Upper lobe of right lung (tissue), 1 donor: ENCODE measurements at regions not wholly inside any gene's neighbourhood (a gene's known extent, or its start where the extent isn't known, plus 50 kb on each side); places are given as distances from the start of the nearest gene placed in this dataset.

Experiments
- ATAC-seq: fragments of 200-7000 bp; cut with Tn5 transposase; one replicate; pipeline ENCODE4 v1.9.1; 2020; ENCODE audit warnings: mild to moderate bottlenecking, moderate library complexity
- DNase-seq: peaks from one replicate; pipeline ENCODE4 v3.0.0-alpha.2; 2020
- H3K27ac ChIP-seq: fragments of 200-600 bp; one replicate; pipeline ENCODE4 v1.8.0; 2022
- H3K27me3 ChIP-seq: fragments of 200-600 bp; one replicate; pipeline ENCODE4 v1.8.0; 2022; ENCODE audit warnings: mild to moderate bottlenecking
- H3K36me3 ChIP-seq: fragments of 200-600 bp; one replicate; pipeline ENCODE4 v1.8.0; 2022
- H3K4me1 ChIP-seq: fragments of 200-600 bp; one replicate; pipeline ENCODE4 v1.8.0; 2022
- H3K4me3 ChIP-seq: fragments of 200-600 bp; one replicate; pipeline ENCODE4 v1.8.0; 2022; ENCODE audit warnings: mild to moderate bottlenecking
- H3K9me3 ChIP-seq: fragments of 200-600 bp; one replicate; pipeline ENCODE4 v1.8.0; 2022
- intact Hi-C: fragments of 100-400 bp; cut with DNase I; formaldehyde crosslinking; loops from one replicate; pipeline ENCODE4 v1.11.0; 2022
- TF ChIP-seq, protein P1 (sequence below): fragments of 200-600 bp; IDR thresholded peaks from one replicate; pipeline ENCODE4 v1.8.0; 2022; ENCODE audit warnings: antibody characterized with exemption
- donor health status: DM: no; HTN: yes; CAD: no; lungs with severe emphysema.

DNA sequence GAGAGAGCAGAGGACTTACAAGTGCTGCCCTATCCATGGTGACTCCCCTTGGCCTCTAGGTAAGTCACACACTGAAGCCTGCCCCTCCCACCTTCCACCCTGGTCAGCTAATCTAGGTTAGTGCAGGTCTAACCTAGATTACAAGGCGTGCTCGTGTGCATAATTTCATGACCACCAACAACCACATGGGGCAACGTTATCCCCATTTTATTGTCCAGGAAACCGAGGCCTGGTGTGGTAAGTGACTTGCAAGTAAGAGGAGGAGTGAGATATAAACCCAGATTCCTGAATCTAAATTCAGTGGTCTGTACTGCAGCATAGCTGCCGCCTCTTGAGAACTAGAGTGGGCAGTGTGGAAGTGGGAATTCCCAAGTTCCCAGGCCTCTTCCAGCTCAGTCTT is 171.1 kb downstream of the DAD1 start:
- intact Hi-C loops: no loop called here
- ATAC-seq: no peak
- TF ChIP-seq, protein P1, sequence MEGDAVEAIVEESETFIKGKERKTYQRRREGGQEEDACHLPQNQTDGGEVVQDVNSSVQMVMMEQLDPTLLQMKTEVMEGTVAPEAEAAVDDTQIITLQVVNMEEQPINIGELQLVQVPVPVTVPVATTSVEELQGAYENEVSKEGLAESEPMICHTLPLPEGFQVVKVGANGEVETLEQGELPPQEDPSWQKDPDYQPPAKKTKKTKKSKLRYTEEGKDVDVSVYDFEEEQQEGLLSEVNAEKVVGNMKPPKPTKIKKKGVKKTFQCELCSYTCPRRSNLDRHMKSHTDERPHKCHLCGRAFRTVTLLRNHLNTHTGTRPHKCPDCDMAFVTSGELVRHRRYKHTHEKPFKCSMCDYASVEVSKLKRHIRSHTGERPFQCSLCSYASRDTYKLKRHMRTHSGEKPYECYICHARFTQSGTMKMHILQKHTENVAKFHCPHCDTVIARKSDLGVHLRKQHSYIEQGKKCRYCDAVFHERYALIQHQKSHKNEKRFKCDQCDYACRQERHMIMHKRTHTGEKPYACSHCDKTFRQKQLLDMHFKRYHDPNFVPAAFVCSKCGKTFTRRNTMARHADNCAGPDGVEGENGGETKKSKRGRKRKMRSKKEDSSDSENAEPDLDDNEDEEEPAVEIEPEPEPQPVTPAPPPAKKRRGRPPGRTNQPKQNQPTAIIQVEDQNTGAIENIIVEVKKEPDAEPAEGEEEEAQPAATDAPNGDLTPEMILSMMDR: no peak

DNA sequence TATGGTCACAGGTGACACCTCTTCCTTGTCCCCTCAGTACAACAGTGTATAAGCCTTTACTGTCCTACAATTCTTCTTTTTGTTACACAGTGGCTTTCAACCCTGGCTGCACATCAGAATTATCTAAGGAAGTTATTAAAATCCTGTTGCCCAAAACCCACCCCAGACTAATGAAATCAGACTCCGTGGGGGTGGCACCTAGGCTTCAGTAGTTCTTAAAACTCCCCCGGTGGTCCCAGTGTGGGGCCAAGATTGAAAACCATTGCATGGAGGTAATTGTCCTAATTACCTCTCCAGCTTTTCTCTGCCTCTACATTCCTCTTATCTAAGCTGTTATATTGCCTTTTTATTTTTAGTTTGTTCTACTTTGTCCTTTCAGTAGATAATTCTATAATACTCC is 172.8 kb downstream of the DAD1 start:
- Histone ChIP-seq H3K27ac (no peak overlapping the region), H3K4me3 (no peak overlapping the region), H3K27me3 (no peaks in the 10 kb centered on the region), H3K36me3 (no peaks in the 10 kb centered on the region), H3K4me1 (no peaks in the 10 kb centered on the region), H3K9me3 (no peaks in the 10 kb centered on the region)
- TF ChIP-seq, protein P1: no peak
- DNase-seq (no peak), ATAC-seq (no peak)
- intact Hi-C loops: no loop called here

More for the DNA sequence above, 171.1 kb downstream of the DAD1 start:
- H3K27ac ChIP-seq: no peak overlapping the region
- no peak for DNase-seq
- H3K9me3 ChIP-seq: no peaks in the 10 kb centered on the region
- no peak overlapping the region for H3K4me3 ChIP-seq
- no peaks in the 10 kb centered on the region for H3K4me1 ChIP-seq
- no peaks in the 10 kb centered on the region for H3K36me3 ChIP-seq
- H3K27me3 ChIP-seq: no peaks in the 10 kb centered on the region

DNA sequence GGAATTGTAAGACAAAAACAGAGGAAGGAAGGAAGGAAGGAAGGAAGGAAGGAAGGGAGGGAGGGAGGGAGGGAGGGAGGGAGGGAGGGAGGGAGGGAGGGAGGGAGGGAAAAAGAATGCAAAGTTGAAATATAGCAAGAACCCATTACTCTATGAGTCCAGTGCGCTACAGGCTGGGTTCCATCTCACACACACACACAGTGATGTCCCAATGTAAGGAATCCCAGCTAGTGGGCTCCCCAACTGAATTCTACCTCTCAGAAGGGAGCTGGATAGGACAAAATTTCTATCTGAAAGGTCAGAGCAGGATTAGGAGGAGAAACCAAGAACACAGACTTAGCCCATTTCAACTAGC is 173.4 kb downstream of the DAD1 start:
- no peaks in the 10 kb centered on the region for H3K27me3 ChIP-seq
- intact Hi-C loops: no loop called here
- no peak overlapping the region for H3K4me3 ChIP-seq
- ATAC-seq: no peak
- H3K4me1 ChIP-seq: no peaks in the 10 kb centered on the region
- DNase-seq: no peak
- no peaks in the 10 kb centered on the region for H3K9me3 ChIP-seq
- no peak overlapping the region for H3K27ac ChIP-seq
- H3K36me3 ChIP-seq: no peaks in the 10 kb centered on the region
- TF ChIP-seq, protein P1: no peak

DNA sequence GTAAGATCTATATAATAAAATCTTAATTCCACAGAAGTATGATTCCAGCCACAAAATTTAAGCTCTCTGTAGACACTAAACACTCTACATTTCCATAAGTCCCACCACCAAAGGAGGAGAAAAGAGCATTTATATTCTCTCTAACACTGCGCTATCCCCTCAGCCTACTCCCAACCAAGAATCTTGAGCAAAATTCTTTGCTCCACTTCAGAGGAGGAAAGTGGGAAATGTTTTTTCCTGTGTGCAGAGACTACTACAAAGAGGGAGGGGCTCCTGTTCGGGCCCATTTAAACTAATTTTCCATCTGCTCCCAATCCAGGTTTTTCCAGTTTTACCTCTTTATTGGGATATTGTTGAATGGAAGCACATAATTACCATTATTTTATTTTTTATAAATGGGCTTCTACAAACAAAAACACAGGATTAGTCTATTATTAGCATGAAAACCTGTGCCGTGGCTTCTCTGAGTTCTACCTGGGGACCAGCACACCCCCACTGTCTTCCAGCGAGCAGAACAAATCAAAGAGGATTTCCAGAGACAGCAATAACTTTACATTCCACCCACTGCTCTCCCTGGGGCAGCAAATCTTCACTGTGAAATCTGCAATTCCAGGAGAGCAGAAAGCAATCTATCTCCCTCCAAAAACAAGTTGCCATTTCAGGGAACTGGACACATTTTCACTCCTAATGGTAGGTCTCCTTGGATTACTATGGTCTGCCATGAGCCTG is 174.0 kb downstream of the DAD1 start:
- Histone ChIP-seq H3K36me3 (no peaks in the 10 kb centered on the region), H3K4me3 (no peak overlapping the region), H3K4me1 (no peaks in the 10 kb centered on the region), H3K9me3 (no peaks in the 10 kb centered on the region), H3K27me3 (no peaks in the 10 kb centered on the region), H3K27ac (no peak overlapping the region)
- intact Hi-C loops: no loop called here
- DNase-seq (no peak), ATAC-seq (no peak)
- TF ChIP-seq, protein P1: no peak

DNA sequence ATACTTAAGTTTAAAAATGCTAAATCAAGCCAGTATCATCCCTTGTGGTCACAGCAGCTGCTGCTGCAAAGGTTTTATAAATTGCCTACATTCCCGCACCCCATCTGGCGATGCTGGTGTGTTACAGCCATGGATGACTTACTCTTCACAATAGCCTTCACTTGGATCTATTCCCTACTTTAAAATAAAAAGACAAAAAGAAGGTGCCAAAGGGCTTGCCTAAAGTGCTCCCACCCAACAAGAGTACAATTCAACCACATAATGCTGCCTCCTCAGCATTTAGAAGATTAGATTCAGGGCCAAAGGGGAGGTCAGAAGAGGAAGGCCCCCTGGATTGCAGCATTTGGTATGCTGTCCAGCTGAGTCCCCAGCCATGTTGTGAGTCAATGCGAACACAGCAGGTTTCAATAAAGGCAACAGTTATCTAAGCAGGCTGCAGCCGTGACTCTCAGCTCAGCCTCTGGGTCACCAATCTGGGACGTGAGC is 176.1 kb downstream of the DAD1 start:
- TF ChIP-seq, protein P1: no peak
- Histone ChIP-seq H3K4me1 (no peaks in the 10 kb centered on the region), H3K27me3 (no peaks in the 10 kb centered on the region), H3K27ac (no peak overlapping the region), H3K4me3 (no peak overlapping the region), H3K9me3 (no peaks in the 10 kb centered on the region), H3K36me3 (no peaks in the 10 kb centered on the region)
- ATAC-seq: no peak
- no peak for DNase-seq
- intact Hi-C loops: no loop called here
